ENCODE measurements at regions not wholly inside any gene's neighbourhood (a gene's known extent, or its start where the extent isn't known, plus 50 kb on each side); places are given as distances from the start of the nearest gene placed in this dataset.

DNA sequence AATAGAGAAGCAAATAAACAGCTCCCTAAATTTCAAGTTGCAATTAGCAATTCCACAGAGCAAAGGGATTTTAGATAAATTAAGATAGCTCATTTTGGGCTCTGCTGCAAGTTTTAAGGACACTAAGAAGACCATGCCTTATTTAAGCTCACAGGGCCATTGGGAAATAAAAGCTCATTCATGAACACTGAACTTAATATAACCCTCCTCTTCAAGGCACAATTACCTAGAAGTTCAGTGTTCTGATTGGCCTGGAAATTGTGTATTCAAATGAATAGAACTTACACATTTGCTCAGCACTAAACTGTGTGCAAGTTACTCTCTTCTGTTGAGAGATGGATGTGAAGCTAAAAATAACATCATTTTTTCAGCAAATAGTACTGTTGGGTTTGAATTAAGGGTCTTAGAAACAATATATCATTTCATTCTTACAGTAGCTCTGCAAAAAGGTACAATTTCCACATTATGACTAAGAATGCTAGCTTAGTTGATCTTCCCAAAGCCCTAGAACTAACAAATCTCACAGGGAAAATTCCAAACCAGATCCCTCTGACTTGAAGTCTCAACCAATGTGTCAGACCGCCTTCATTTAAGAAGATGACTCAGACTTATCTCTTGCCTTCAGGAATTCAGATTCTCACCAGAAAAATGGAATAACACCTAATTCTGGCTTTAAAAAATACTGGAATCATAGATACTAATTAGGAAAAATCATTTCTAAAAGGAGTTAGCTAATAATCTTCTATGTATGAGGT, 87.4 kb upstream of the LRRC55 start:
- H3K23me2 ChIP-seq (ENCODE audit: insufficient read length, low read depth, low read length, poor library complexity, severe bottlenecking): no peaks in the 10 kb centered on the region
- H3K27me3 ChIP-seq (ENCODE audit: insufficient read depth, low read length): no peaks in the 10 kb centered on the region
- H2BK15ac ChIP-seq (ENCODE audit: low read depth, low read length): no peak overlapping the region
- H3K4me1 ChIP-seq (ENCODE audit: insufficient read depth, low read length): no peaks in the 10 kb centered on the region
- TF ChIP-seq CTCF (conservative IDR thresholded peaks at IDR 0.05): no peak
- Mint-ChIP-seq H3K27ac (no peak overlapping the region), H3K36me3 (ENCODE audit: insufficient read depth in 1 of 3, low read depth in 3 of 3) (no peaks in the 10 kb centered on the region), H3K27me3 (ENCODE audit: low read depth) (peaks cover 5% of the 10 kb centered on the region; the same call in 1 of the 2 replicates), H3K9me3 (no peaks in the 10 kb centered on the region; a peak in 2 of 5 replicates), H3K4me1 (no peaks in the 10 kb centered on the region), H3K4me3 (no peak overlapping the region)
- no peaks in the 10 kb centered on the region for H3K79me1 ChIP-seq (ENCODE audit: insufficient read depth, low read depth, low read length, poor library complexity, severe bottlenecking)
- no peak overlapping the region for H3K4me2 ChIP-seq (ENCODE audit: insufficient read depth, insufficient read length, low read length)
- H3T11ph ChIP-seq (ENCODE audit: low read length): no peak overlapping the region
- no peaks in the 10 kb centered on the region for H3K79me2 ChIP-seq (ENCODE audit: insufficient read depth, low read length)
- no peak overlapping the region for H2AFZ ChIP-seq (ENCODE audit: low read length)
- no peaks in the 10 kb centered on the region for H3K9me3 ChIP-seq (ENCODE audit: control insufficient read depth, low read depth, low read length)
- no peak overlapping the region for H2BK20ac ChIP-seq (ENCODE audit: low read depth, low read length, poor library complexity, severe bottlenecking)
- H2AK5ac ChIP-seq (ENCODE audit: insufficient read length, low read length): no peak overlapping the region
- H3K9ac ChIP-seq (ENCODE audit: extremely low read depth, insufficient read length, low read length): no peak overlapping the region
- no peak overlapping the region for H4K91ac ChIP-seq (ENCODE audit: insufficient read length, low read depth, low read length)
- no peak overlapping the region for H3K23ac ChIP-seq (ENCODE audit: insufficient read length, low read depth, low read length)
- no peak overlapping the region for H4K8ac ChIP-seq (replicated peaks; ENCODE audit: insufficient read length, low read depth, low read length)
- no peak overlapping the region for H3K27ac ChIP-seq (ENCODE audit: insufficient read length, low read depth, low read length)
- no peak overlapping the region for H4K5ac ChIP-seq (ENCODE audit: insufficient read length, low read depth, low read length)
- DNase-seq: no peak
- H3K14ac ChIP-seq (ENCODE audit: insufficient read depth, low read length): no peak overlapping the region
- no peak overlapping the region for H2BK120ac ChIP-seq (ENCODE audit: low read depth, low read length, poor library complexity, severe bottlenecking)
- H4K20me1 ChIP-seq (ENCODE audit: control insufficient read depth, insufficient read depth, insufficient read length): no peaks in the 10 kb centered on the region
- H3K56ac ChIP-seq (ENCODE audit: insufficient read length, low read depth, low read length): no peak overlapping the region
- H2BK12ac ChIP-seq (ENCODE audit: insufficient read length, low read depth, low read length): no peak overlapping the region
- no peak overlapping the region for H3K4ac ChIP-seq (ENCODE audit: low read depth, low read length)
- H3K18ac ChIP-seq (ENCODE audit: insufficient read length, low read depth, low read length): no peak overlapping the region
- H2BK5ac ChIP-seq (ENCODE audit: insufficient read length, low read length): no peak overlapping the region
- whole genome bisulfite sequencing (ENCODE audit: extremely low coverage, insufficient read length, low lambda C conversion rate): no CpG with 5 or more reads among the region's 1 CpG
